Neuronal stem cell (in vitro differentiated cells): ENCODE measurements at regions not wholly inside any gene's neighbourhood (a gene's known extent, or its start where the extent isn't known, plus 50 kb on each side); places are given as distances from the start of the nearest gene placed in this dataset.

ENCODE experiments used
- DNase-seq: peaks from one replicate; pipeline ENCODE4 v3.0.0-alpha.2; 2013; ENCODE audit warnings: low spot score
- H2AFZ ChIP-seq: one replicate; pipeline ENCODE4 v1.6.1; 2013; ENCODE audit warnings: mild to moderate bottlenecking, low read length, inconsistent platforms
- H2AK5ac ChIP-seq: 2 replicates; pipeline ENCODE4 v1.6.1; 2013; ENCODE audit warnings: low read depth, mild to moderate bottlenecking, inconsistent platforms, low read length, moderate library complexity, mixed read lengths
- H2BK120ac ChIP-seq: 2 replicates; pipeline ENCODE4 v1.6.1; 2013; ENCODE audit warnings: low read depth, mild to moderate bottlenecking, inconsistent platforms, low read length, moderate library complexity, mixed read lengths
- H2BK12ac ChIP-seq: one replicate; pipeline ENCODE4 v1.6.1; 2013; ENCODE audit warnings: low read length, inconsistent platforms
- H2BK15ac ChIP-seq: 2 replicates; pipeline ENCODE4 v1.6.1; 2013; ENCODE audit warnings: mild to moderate bottlenecking, low read length, inconsistent platforms, mixed read lengths
- H2BK5ac ChIP-seq: one replicate; pipeline ENCODE4 v1.6.1; 2013; ENCODE audit warnings: inconsistent platforms, mild to moderate bottlenecking, low read length, moderate library complexity
- H3K14ac ChIP-seq: one replicate; pipeline ENCODE4 v1.6.1; 2013; ENCODE audit warnings: low read length, inconsistent platforms
- H3K18ac ChIP-seq: 2 replicates; pipeline ENCODE4 v1.6.1; 2013; ENCODE audit warnings: low read length, inconsistent platforms
- H3K23ac ChIP-seq: 2 replicates; pipeline ENCODE4 v1.6.1; 2013; ENCODE audit warnings: low read depth, mild to moderate bottlenecking, mixed read lengths, low read length, inconsistent platforms; ENCODE audit not compliant: poor library complexity
- H3K27ac ChIP-seq: replicated peaks from 3 replicates; pipeline ENCODE4 v1.5.1; 2013; ENCODE audit warnings: low read length, inconsistent platforms
- H3K27me3 ChIP-seq, 3 experiments: 2 replicates each; pipeline ENCODE4 v1.6.1; 2013; ENCODE audit warnings: low read length in 3 of 3, mild to moderate bottlenecking in 2 of 3, inconsistent platforms in 1 of 3, low read depth in 1 of 3, mixed read lengths in 1 of 3, moderate library complexity in 1 of 3; ENCODE audit not compliant: control insufficient read depth in 3 of 3, insufficient read depth in 3 of 3
- H3K36me3 ChIP-seq, 2 donors: replicated peaks in 1 of 2; 2 replicates each; pipeline ENCODE4 v1.6.1; 2013; ENCODE audit warnings: low read length in 2 of 2; ENCODE audit not compliant: control insufficient read depth in 2 of 2, insufficient read depth in 2 of 2
- H3K4ac ChIP-seq: 2 replicates; pipeline ENCODE4 v1.6.1; 2013; ENCODE audit warnings: inconsistent platforms, mild to moderate bottlenecking, low read length, moderate library complexity
- H3K4me1 ChIP-seq, 2 donors: 1 replicate in 1 of 2; 2 replicates in 1 of 2; pipeline ENCODE4 v1.6.1; 2013; ENCODE audit warnings: low read length in 2 of 2, low read depth in 1 of 2; ENCODE audit not compliant: control insufficient read depth in 2 of 2, insufficient read depth in 1 of 2
- H3K4me2 ChIP-seq: one replicate; pipeline ENCODE4 v1.6.1; 2013; ENCODE audit warnings: mild to moderate bottlenecking, low read length, inconsistent platforms; ENCODE audit not compliant: insufficient read depth, poor library complexity, severe bottlenecking
- H3K4me3 ChIP-seq, 2 donors: 2 replicates each; pipeline ENCODE4 v1.5.1; 2013; ENCODE audit warnings: low read length in 2 of 2, mild to moderate bottlenecking in 2 of 2, inconsistent platforms in 1 of 2, moderate library complexity in 1 of 2
- H3K79me1 ChIP-seq: one replicate; pipeline ENCODE4 v1.6.1; 2013; ENCODE audit warnings: low read depth, mild to moderate bottlenecking, inconsistent platforms, low read length, moderate library complexity
- H3K9ac ChIP-seq: one replicate; pipeline ENCODE4 v1.6.1; 2013; ENCODE audit warnings: mild to moderate bottlenecking, low read depth, low read length, inconsistent platforms; ENCODE audit not compliant: poor library complexity
- H3K9me3 ChIP-seq, 2 donors: replicated peaks in 1 of 2; 2 replicates each; pipeline versions ENCODE3 to v1.6.1; 2013; ENCODE audit warnings: low read length in 2 of 2, mild to moderate bottlenecking in 2 of 2, inconsistent platforms in 1 of 2, low read depth in 1 of 2, mixed read lengths in 1 of 2, moderate library complexity in 1 of 2; ENCODE audit not compliant: control insufficient read depth in 2 of 2, insufficient read depth in 1 of 2
- H4K8ac ChIP-seq: one replicate; pipeline ENCODE4 v1.6.1; 2013; ENCODE audit warnings: low read depth, mild to moderate bottlenecking, inconsistent platforms, low read length, moderate library complexity
- H4K91ac ChIP-seq: one replicate; pipeline ENCODE4 v1.6.1; 2013; ENCODE audit warnings: low read length, low read depth, mild to moderate bottlenecking, inconsistent platforms; ENCODE audit not compliant: poor library complexity
- WGBS, 2 donors: extraction: QIAGEN DNeasy Blood & Tissue Kit; methylation state at CpG; one replicate each; pipeline ENCODE4 v1.1.7; 2013; ENCODE audit warnings: missing lambda C conversion rate in 2 of 2, mixed read lengths in 1 of 2; ENCODE audit not compliant: insufficient read length in 2 of 2, insufficient replicate concordance in 1 of 2; ENCODE audit errors: extremely low coverage in 2 of 2; 5-methylcytosine and 5-hydroxymethylcytosine counted together

DNA sequence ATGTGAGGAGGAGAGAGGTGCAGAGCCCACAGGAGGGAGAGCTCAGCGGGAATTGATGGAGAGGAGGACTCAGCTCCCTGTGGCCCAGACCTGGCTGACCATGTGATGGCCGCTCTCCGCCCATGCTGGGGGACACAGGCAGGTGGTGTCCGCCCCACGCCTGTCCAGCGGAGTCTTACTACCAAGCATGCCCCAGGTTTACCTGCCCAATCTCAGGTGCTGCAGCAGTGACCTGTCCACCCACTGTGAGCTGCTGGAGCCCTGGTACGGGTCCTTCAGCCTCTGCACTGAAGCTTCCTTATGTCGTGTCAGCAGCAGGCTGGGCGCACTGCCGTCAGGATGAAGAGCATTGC lies 170.8 kb downstream of the RTP5 start:
- peaks cover 5% of the 10 kb centered on the region for H3K79me1 ChIP-seq
- H3K36me3 ChIP-seq: no peaks in the 10 kb centered on the region
- no peak overlapping the region for H3K23ac ChIP-seq
- no peak overlapping the region for H3K27ac ChIP-seq
- peak overlapping the region; percentile 26 for H2BK15ac ChIP-seq
- H2AK5ac ChIP-seq: peak overlapping the region; percentile 37
- WGBS, 2 donors: no CpG with 5 or more reads among the region's 10 CpGs
- no peak overlapping the region for H2BK12ac ChIP-seq
- peak overlapping the region; percentile 23 for H3K4ac ChIP-seq
- H2AFZ ChIP-seq: no peak overlapping the region
- H3K14ac ChIP-seq: peak overlapping the region; percentile 71
- no peak overlapping the region for H4K91ac ChIP-seq
- peak overlapping the region; percentile 17 for H4K8ac ChIP-seq
- peak overlapping the region in 1 of 2 donors; percentile 10 for H3K4me3 ChIP-seq
- DNase-seq: no peak
- H3K4me1 ChIP-seq: no peaks in the 10 kb centered on the region
- no peak overlapping the region for H2BK5ac ChIP-seq
- peaks cover 0 to 28% (median 8%) of the 10 kb centered on the region in 3 experiments for H3K27me3 ChIP-seq
- H3K18ac ChIP-seq: peak overlapping the region; percentile 48
- no peaks in the 10 kb centered on the region for H3K9me3 ChIP-seq
- H2BK120ac ChIP-seq: no peak overlapping the region
- no peak overlapping the region for H3K4me2 ChIP-seq
- peak overlapping the region; percentile 60 for H3K9ac ChIP-seq

DNA sequence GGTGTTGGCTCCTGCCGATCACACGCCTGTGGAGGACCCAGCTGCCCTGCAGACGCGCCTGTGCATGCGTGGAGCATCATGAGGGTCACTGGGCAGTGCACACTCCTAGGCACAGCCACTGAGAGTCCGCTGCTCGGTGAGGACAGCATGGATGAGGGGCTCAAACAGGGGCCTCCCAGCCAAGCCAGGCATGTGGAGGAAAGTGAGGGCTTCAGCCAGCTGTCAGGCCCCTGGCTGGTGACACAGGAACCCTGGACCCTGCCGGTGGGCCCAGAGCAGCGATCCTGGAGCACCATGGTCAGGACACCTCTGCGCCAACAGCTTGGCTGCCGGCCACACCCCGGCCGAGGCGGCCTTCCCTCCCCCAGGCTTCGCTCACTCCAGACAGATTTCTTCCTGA lies 171.2 kb downstream of the RTP5 start:
- H3K4me1 ChIP-seq: no peaks in the 10 kb centered on the region
- no peak overlapping the region for H2BK5ac ChIP-seq
- no peak overlapping the region for H3K23ac ChIP-seq
- peak overlapping the region; percentile 60 for H3K9ac ChIP-seq
- DNase-seq: no peak
- H3K36me3 ChIP-seq: no peaks in the 10 kb centered on the region
- peak overlapping the region; percentile 21 for H3K14ac ChIP-seq
- no peak overlapping the region for H2AFZ ChIP-seq
- no peaks in the 10 kb centered on the region for H3K9me3 ChIP-seq
- H4K8ac ChIP-seq: no peak overlapping the region
- no peak overlapping the region for H2BK120ac ChIP-seq
- H3K4me3 ChIP-seq: peak overlapping the region in 1 of 2 donors; percentile 10
- H3K4ac ChIP-seq: no peak overlapping the region
- H3K4me2 ChIP-seq: no peak overlapping the region
- no peak overlapping the region for H4K91ac ChIP-seq
- WGBS, 2 donors: no CpG with 5 or more reads among the region's 15 CpGs
- H3K79me1 ChIP-seq: peaks cover 5% of the 10 kb centered on the region
- H3K18ac ChIP-seq: peak overlapping the region; percentile 48
- H3K27me3 ChIP-seq: peaks cover 0 to 24% (median 8%) of the 10 kb centered on the region in 3 experiments
- no peak overlapping the region for H2BK12ac ChIP-seq
- no peak overlapping the region for H3K27ac ChIP-seq
- peak overlapping the region; percentile 26 for H2BK15ac ChIP-seq
- peak overlapping the region; percentile 37 for H2AK5ac ChIP-seq

DNA sequence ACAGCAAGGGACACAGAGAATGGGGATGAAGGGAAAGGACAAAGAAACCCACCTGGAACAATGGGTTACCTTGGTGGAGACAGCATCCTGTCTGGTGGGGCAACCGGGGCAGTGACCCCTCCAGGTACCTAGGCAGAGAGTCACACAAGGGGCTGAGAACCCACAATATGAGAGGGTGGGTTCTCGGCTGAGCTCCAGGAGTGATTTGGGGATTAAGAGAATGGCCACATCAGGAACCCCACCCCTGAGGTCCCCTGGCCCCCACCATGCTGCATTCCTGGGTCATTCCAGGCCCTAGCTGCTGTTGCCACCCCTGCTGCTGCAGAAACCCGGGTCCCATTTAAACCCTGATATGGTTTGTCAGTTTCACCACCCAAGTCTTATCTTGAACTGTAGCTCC lies 172.3 kb downstream of the RTP5 start:
- no peak overlapping the region for H2AK5ac ChIP-seq

DNA sequence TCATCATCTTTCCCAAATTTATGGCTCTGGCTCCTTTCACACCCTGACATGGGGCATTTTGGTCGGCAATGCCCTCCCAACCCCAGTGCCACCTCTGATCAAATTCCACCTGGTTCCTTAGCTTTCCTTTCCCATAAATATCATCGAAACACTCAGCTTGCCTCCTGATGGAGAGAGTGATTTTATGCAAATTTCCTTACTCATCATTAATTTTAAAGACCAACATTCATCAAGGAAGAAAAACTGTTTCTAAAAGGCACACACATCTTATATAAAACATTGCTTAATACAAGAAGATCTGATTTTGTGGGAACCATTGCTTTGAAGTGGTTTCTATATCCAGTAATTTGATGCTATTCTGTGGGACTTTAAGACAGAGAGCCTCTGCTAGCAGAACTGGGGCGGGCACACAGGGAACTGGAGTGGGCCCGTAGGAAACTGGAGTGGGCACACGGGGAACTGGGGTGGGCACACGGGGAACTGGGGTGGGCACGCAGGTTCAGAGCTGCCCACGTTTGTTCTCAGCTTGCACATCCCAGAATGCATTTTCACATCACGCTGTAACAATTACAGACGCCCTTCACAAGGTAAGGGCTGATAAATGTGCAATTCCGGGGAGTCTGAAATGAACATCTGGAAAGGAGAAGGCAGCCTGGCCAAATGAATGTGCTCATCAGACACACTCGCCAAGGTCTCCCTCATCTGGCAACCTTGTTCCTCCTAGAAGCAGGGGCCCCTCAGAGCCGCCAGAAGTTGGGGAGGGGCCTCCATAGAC lies 174.2 kb downstream of the RTP5 start:
- H3K4ac ChIP-seq: no peak overlapping the region
- no peak overlapping the region for H3K9ac ChIP-seq
- peaks cover 3% of the 10 kb centered on the region for H3K79me1 ChIP-seq
- no peak overlapping the region for H2BK5ac ChIP-seq
- no peak overlapping the region for H2BK120ac ChIP-seq
- peak overlapping the region; percentile 43 for H3K23ac ChIP-seq
- H3K27ac ChIP-seq: no peak overlapping the region
- H3K18ac ChIP-seq: no peak overlapping the region
- DNase-seq: no peak
- H2BK12ac ChIP-seq: no peak overlapping the region
- no peak overlapping the region for H3K14ac ChIP-seq
- peaks cover 0 to 4% of the 10 kb centered on the region in 2 donors for H3K9me3 ChIP-seq
- H4K91ac ChIP-seq: no peak overlapping the region
- H3K4me2 ChIP-seq: no peak overlapping the region
- no peak overlapping the region for H2AK5ac ChIP-seq
- no peak overlapping the region for H3K4me3 ChIP-seq
- H3K36me3 ChIP-seq: no peaks in the 10 kb centered on the region
- no peak overlapping the region for H2AFZ ChIP-seq
- WGBS, 2 donors: no CpG with 5 or more reads among the region's 13 CpGs
- no peaks in the 10 kb centered on the region for H3K4me1 ChIP-seq
- H2BK15ac ChIP-seq: no peak overlapping the region
- peaks cover 0 to 21% (median 6%) of the 10 kb centered on the region in 3 experiments for H3K27me3 ChIP-seq
- H4K8ac ChIP-seq: no peak overlapping the region

More for the DNA sequence above, 172.3 kb downstream of the RTP5 start:
- Histone ChIP-seq H3K4me2 (no peak overlapping the region), H2AFZ (no peak overlapping the region), H4K8ac (no peak overlapping the region), H3K27ac (no peak overlapping the region), H2BK5ac (no peak overlapping the region), H3K23ac (no peak overlapping the region), H3K4ac (no peak overlapping the region), H2BK15ac (no peak overlapping the region), H3K4me1 (no peaks in the 10 kb centered on the region), H2BK120ac (no peak overlapping the region), H4K91ac (no peak overlapping the region), H2BK12ac (no peak overlapping the region), H3K79me1 (peaks cover 3% of the 10 kb centered on the region), H3K36me3 (no peaks in the 10 kb centered on the region), H3K18ac (no peak overlapping the region), H3K9ac (no peak overlapping the region), H3K9me3 (no peaks in the 10 kb centered on the region), H3K14ac (no peak overlapping the region), H3K4me3 (no peak overlapping the region), H3K27me3 (peaks cover 0 to 14% (median 14%) of the 10 kb centered on the region in 3 experiments)
- DNase-seq: no peak
- WGBS, 2 donors: no CpG with 5 or more reads among the region's 3 CpGs
